Endodermal cell (in vitro differentiated cells): ENCODE measurements at regions not wholly inside any gene's neighbourhood (a gene's known extent, or its start where the extent isn't known, plus 50 kb on each side); places are given as distances from the start of the nearest gene placed in this dataset.

ENCODE experiments used
- DNase-seq: peaks from one replicate; pipeline ENCODE4 v3.0.0-alpha.2; 2017
- H3K27ac ChIP-seq: 2 replicates; pipeline ENCODE4 v1.5.1; 2013; ENCODE audit warnings: mild to moderate bottlenecking, low read depth, low read length, moderate library complexity
- H3K27me3 ChIP-seq: 2 replicates; pipeline ENCODE4 v1.6.1; 2013; ENCODE audit warnings: mild to moderate bottlenecking, low read length, moderate library complexity; ENCODE audit not compliant: insufficient read depth, control insufficient read depth, poor library complexity, severe bottlenecking
- H3K36me3 ChIP-seq: 2 replicates; pipeline ENCODE4 v1.7.0; 2013; ENCODE audit warnings: mild to moderate bottlenecking, low read length, moderate library complexity; ENCODE audit not compliant: control insufficient read depth, insufficient read depth
- H3K4me1 ChIP-seq: one replicate; pipeline ENCODE4 v1.7.0; 2013; ENCODE audit warnings: low read length; ENCODE audit not compliant: control insufficient read depth, insufficient read depth
- H3K4me3 ChIP-seq: 2 replicates; pipeline ENCODE4 v1.5.1; 2013; ENCODE audit warnings: mild to moderate bottlenecking, low read length, moderate library complexity
- H3K9ac ChIP-seq: 2 replicates; pipeline ENCODE4 v1.6.1; 2013; ENCODE audit warnings: mild to moderate bottlenecking, low read length, moderate library complexity; ENCODE audit not compliant: poor library complexity, severe bottlenecking; ENCODE audit errors: extremely low read depth
- H3K9me3 ChIP-seq: 2 replicates; pipeline ENCODE4 v1.6.1; 2013; ENCODE audit warnings: mild to moderate bottlenecking, low read length, moderate library complexity; ENCODE audit not compliant: control insufficient read depth
- H3K27ac Mint-ChIP-seq: 2 replicates; pipeline ENCODE4 v1.8.0; 2020; ENCODE audit warnings: mixed read lengths
- H3K27me3 Mint-ChIP-seq: 2 replicates; pipeline ENCODE4 v1.8.0; 2021; ENCODE audit warnings: mild to moderate bottlenecking, mixed read lengths; ENCODE audit not compliant: insufficient read depth
- H3K36me3 Mint-ChIP-seq: 2 replicates; pipeline ENCODE4 v1.8.0; 2020; ENCODE audit warnings: low read depth, mixed read lengths
- H3K4me1 Mint-ChIP-seq: 2 replicates; pipeline ENCODE4 v1.8.0; 2020; ENCODE audit warnings: mixed read lengths
- H3K4me3 Mint-ChIP-seq: 2 replicates; pipeline ENCODE4 v1.8.0; 2020; ENCODE audit warnings: mild to moderate bottlenecking, moderate library complexity, mixed read lengths
- H3K9me3 Mint-ChIP-seq: 2 replicates; pipeline ENCODE4 v1.8.0; 2020; ENCODE audit warnings: mild to moderate bottlenecking, mixed read lengths
- CTCF ChIP-seq: fragments of 200-600 bp; sonication (generic); conservative IDR thresholded peaks from 2 replicates; pipeline ENCODE4 v1.5.0; 2021; ENCODE audit warnings: antibody characterized with exemption, mild to moderate bottlenecking
- whole genome bisulfite sequencing, 2 experiments: methylation state at CpG; one replicate each; pipeline versions ENCODE4 v1.1.5 to v1.1.7; 2013; ENCODE audit warnings: missing lambda C conversion rate in 2 of 2, mixed read lengths in 1 of 2; ENCODE audit not compliant: insufficient coverage in 1 of 2, insufficient read length in 1 of 2; 5-methylcytosine and 5-hydroxymethylcytosine counted together

- no peaks in the 10 kb centered on the region for H3K36me3 Mint-ChIP-seq
- no peak for TF ChIP-seq CTCF
- no peak overlapping the region for H3K9ac ChIP-seq
- peaks cover 8% of the 10 kb centered on the region for H3K4me1 Mint-ChIP-seq
- no peaks in the 10 kb centered on the region for H3K9me3 Mint-ChIP-seq
- no peak overlapping the region for H3K27ac ChIP-seq
- no peaks in the 10 kb centered on the region for H3K36me3 ChIP-seq
- H3K4me3 Mint-ChIP-seq: no peak overlapping the region
- H3K27ac Mint-ChIP-seq: no peak overlapping the region
- peaks cover 4% of the 10 kb centered on the region for H3K27me3 ChIP-seq
- peaks cover 4% of the 10 kb centered on the region for H3K27me3 Mint-ChIP-seq
- peaks cover 5% of the 10 kb centered on the region for H3K4me1 ChIP-seq
- H3K9me3 ChIP-seq: no peaks in the 10 kb centered on the region
- no peak overlapping the region for H3K4me3 ChIP-seq
- DNase-seq: no peak
- 100% methylated on average over 1 of the region's 7 CpGs for WGBS, 2 experiments
Measured at GRCh38 chr3:35067750-35068149, 571.6 kb upstream of the ARPP21 start.

GRCh38 chr3:35070088-35070487 lies 569.2 kb upstream of the ARPP21 start:
- H3K36me3 Mint-ChIP-seq: no peaks in the 10 kb centered on the region
- H3K27ac ChIP-seq: no peak overlapping the region
- H3K9ac ChIP-seq: no peak overlapping the region
- H3K4me1 Mint-ChIP-seq: peaks cover 8% of the 10 kb centered on the region
- DNase-seq: no peak
- no peak for TF ChIP-seq CTCF
- peaks cover 4% of the 10 kb centered on the region for H3K27me3 ChIP-seq
- peaks cover 5% of the 10 kb centered on the region for H3K4me1 ChIP-seq
- no peaks in the 10 kb centered on the region for H3K9me3 ChIP-seq
- H3K4me3 ChIP-seq: peak overlapping the region; percentile 12
- WGBS, 2 experiments: 92% methylated on average over 2 of the region's 2 CpGs; no CpG with 5 or more reads in 1 of the 2 experiments
- H3K4me3 Mint-ChIP-seq: no peak overlapping the region
- H3K36me3 ChIP-seq: no peaks in the 10 kb centered on the region
- no peak overlapping the region for H3K27ac Mint-ChIP-seq
- no peaks in the 10 kb centered on the region for H3K9me3 Mint-ChIP-seq
- H3K27me3 Mint-ChIP-seq: peaks cover 4% of the 10 kb centered on the region

- Mint-ChIP-seq H3K27me3 (peaks cover 13% of the 10 kb centered on the region), H3K36me3 (no peaks in the 10 kb centered on the region), H3K9me3 (no peaks in the 10 kb centered on the region), H3K4me3 (no peak overlapping the region), H3K4me1 (peaks cover 8% of the 10 kb centered on the region), H3K27ac (no peak overlapping the region)
- TF ChIP-seq CTCF: no peak
- H3K4me1 ChIP-seq: peaks cover 5% of the 10 kb centered on the region
- no peak overlapping the region for H3K9ac ChIP-seq
- peaks cover 4% of the 10 kb centered on the region for H3K27me3 ChIP-seq
- no peak for DNase-seq
- WGBS, 2 experiments: 63% methylated on average over 1 of the region's 1 CpG; no CpG with 5 or more reads in 1 of the 2 experiments
- H3K27ac ChIP-seq: no peak overlapping the region
- H3K9me3 ChIP-seq: no peaks in the 10 kb centered on the region
- no peaks in the 10 kb centered on the region for H3K36me3 ChIP-seq
- H3K4me3 ChIP-seq: no peak overlapping the region
Measured at GRCh38 chr3:35071772-35072171, 567.6 kb upstream of the ARPP21 start.
